ENCODE measurements at regions not wholly inside any gene's neighbourhood (a gene's known extent, or its start where the extent isn't known, plus 50 kb on each side); places are given as distances from the start of the nearest gene placed in this dataset.

DNA sequence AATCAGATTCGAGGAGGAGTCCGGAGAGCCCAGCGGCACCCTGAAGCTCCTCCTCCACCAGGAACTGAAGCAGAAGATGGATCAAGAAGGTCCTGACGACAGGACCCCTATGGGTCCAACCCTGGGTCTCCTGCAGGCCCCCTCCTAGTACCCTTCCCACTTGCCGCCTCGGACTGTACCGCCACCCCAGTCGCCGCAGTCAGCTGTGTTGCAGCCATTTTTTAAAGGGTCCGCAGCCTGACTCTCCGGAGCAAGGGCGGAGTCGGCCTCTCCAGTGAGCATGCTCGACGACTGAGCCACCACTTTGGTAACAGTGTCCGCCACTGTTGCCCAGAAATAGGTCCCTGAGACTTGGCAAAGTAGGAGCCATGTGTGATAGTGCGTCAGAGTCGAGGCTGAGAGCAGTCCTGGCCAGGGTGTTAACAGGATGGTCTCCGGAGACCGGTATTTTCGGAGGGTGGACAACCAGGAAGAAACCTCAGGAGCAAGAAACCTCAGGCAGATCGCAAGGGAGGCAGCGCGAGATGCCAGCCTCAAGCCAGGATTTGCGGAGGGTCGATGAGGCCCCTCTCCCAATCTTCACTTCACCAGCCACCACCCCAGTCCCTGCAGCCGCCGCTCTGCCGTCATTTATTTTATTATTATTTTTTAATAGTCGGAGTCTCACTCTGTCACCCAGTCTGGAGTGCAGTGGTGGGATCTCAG, 294.6 kb upstream of the ZNF337 start:
- TF ChIP-seq, protein P1, sequence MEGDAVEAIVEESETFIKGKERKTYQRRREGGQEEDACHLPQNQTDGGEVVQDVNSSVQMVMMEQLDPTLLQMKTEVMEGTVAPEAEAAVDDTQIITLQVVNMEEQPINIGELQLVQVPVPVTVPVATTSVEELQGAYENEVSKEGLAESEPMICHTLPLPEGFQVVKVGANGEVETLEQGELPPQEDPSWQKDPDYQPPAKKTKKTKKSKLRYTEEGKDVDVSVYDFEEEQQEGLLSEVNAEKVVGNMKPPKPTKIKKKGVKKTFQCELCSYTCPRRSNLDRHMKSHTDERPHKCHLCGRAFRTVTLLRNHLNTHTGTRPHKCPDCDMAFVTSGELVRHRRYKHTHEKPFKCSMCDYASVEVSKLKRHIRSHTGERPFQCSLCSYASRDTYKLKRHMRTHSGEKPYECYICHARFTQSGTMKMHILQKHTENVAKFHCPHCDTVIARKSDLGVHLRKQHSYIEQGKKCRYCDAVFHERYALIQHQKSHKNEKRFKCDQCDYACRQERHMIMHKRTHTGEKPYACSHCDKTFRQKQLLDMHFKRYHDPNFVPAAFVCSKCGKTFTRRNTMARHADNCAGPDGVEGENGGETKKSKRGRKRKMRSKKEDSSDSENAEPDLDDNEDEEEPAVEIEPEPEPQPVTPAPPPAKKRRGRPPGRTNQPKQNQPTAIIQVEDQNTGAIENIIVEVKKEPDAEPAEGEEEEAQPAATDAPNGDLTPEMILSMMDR (conservative IDR thresholded peaks at IDR 0.05; ENCODE audit: low read length), result no peak
- no peak for TF ChIP-seq EZH2phosphoT487 (IDR thresholded peaks at IDR 0.05; ENCODE audit: borderline replicate concordance)

Measured in Loucy (cell line).